ENCODE measurements at regions not wholly inside any gene's neighbourhood (a gene's known extent, or its start where the extent isn't known, plus 50 kb on each side); places are given as distances from the start of the nearest gene placed in this dataset.

- no peaks in the 10 kb centered on the region for H4K20me1 ChIP-seq (ENCODE audit: insufficient read depth, low read length, poor library complexity, severe bottlenecking)
- no peaks in the 10 kb centered on the region for H3K79me2 ChIP-seq (ENCODE audit: insufficient read depth, low read length)
- H3K9me3 ChIP-seq (ENCODE audit: insufficient read depth, low read depth, low read length) = peaks cover 15% of the 10 kb centered on the region; the same call in 1 of the 2 replicates
- no peaks in the 10 kb centered on the region for H3K4me1 ChIP-seq (ENCODE audit: insufficient read depth, low read length, poor library complexity, severe bottlenecking)
- no peak overlapping the region for H2AFZ ChIP-seq (ENCODE audit: low read length)
- no peaks in the 10 kb centered on the region for H3F3A ChIP-seq (ENCODE audit: low read depth)
- TF ChIP-seq EZH2phosphoT487 (IDR thresholded peaks at IDR 0.05; ENCODE audit: borderline replicate concordance) (no peak), CTCF (conservative IDR thresholded peaks at IDR 0.05; ENCODE audit: low read length) (no peak)
- H3K27me3 ChIP-seq (ENCODE audit: insufficient read depth, low read length, poor library complexity, severe bottlenecking) = no peaks in the 10 kb centered on the region
- H3K9me2 ChIP-seq (replicated peaks; ENCODE audit: low read depth, low read length) = no peaks in the 10 kb centered on the region
- H3K36me3 ChIP-seq (ENCODE audit: insufficient read depth, low read length) = no peaks in the 10 kb centered on the region
- no peak overlapping the region for H3K4me3 ChIP-seq (ENCODE audit: low read length, poor library complexity, severe bottlenecking)
- no peak overlapping the region for H3K4me2 ChIP-seq (ENCODE audit: low read depth, low read length, poor library complexity, severe bottlenecking)
- no peak overlapping the region for H3K9ac ChIP-seq (ENCODE audit: low read depth, low read length, poor library complexity, severe bottlenecking)
These were observed 241.7 kb upstream of the KLF4 start for GRCh38 chr9:107731115-107731762.

GRCh38 chr9:107730666-107731065 is 241.1 kb upstream of the KLF4 start:
- H3K4me2 ChIP-seq (ENCODE audit: low read depth, low read length, poor library complexity, severe bottlenecking) = no peak overlapping the region

GRCh38 chr9:107727086-107727780 is 237.7 kb upstream of the KLF4 start:
- no peak overlapping the region for H3K9ac ChIP-seq (ENCODE audit: low read depth, low read length, poor library complexity, severe bottlenecking)
- no peaks in the 10 kb centered on the region for H3K27me3 ChIP-seq (ENCODE audit: insufficient read depth, low read length, poor library complexity, severe bottlenecking)
- no peaks in the 10 kb centered on the region for H3K4me1 ChIP-seq (ENCODE audit: insufficient read depth, low read length, poor library complexity, severe bottlenecking)
- no peaks in the 10 kb centered on the region for H4K20me1 ChIP-seq (ENCODE audit: insufficient read depth, low read length, poor library complexity, severe bottlenecking)
- TF ChIP-seq EZH2phosphoT487 (IDR thresholded peaks at IDR 0.05; ENCODE audit: borderline replicate concordance) = no peak
- TF ChIP-seq CTCF (conservative IDR thresholded peaks at IDR 0.05; ENCODE audit: low read length) = no peak
- H3F3A ChIP-seq (ENCODE audit: low read depth) = no peaks in the 10 kb centered on the region
- H3K36me3 ChIP-seq (ENCODE audit: insufficient read depth, low read length) = no peaks in the 10 kb centered on the region
- H3K79me2 ChIP-seq (ENCODE audit: insufficient read depth, low read length) = no peaks in the 10 kb centered on the region
- no peaks in the 10 kb centered on the region for H3K9me2 ChIP-seq (replicated peaks; ENCODE audit: low read depth, low read length)
- H3K9me3 ChIP-seq (ENCODE audit: insufficient read depth, low read depth, low read length) = peaks cover 15% of the 10 kb centered on the region; the same call in 1 of the 2 replicates
- H2AFZ ChIP-seq (ENCODE audit: low read length) = no peak overlapping the region
- no peak overlapping the region for H3K4me3 ChIP-seq (ENCODE audit: low read length, poor library complexity, severe bottlenecking)
- H3K4me2 ChIP-seq (ENCODE audit: low read depth, low read length, poor library complexity, severe bottlenecking) = no peak overlapping the region

More at GRCh38 chr9:107730666-107731065, 241.1 kb upstream of the KLF4 start:
- Histone ChIP-seq H3K4me3 (ENCODE audit: low read length, poor library complexity, severe bottlenecking) (no peak overlapping the region), H3K79me2 (ENCODE audit: insufficient read depth, low read length) (no peaks in the 10 kb centered on the region), H3K9me3 (ENCODE audit: insufficient read depth, low read depth, low read length) (peaks cover 15% of the 10 kb centered on the region; the same call in 1 of the 2 replicates), H3K9ac (ENCODE audit: low read depth, low read length, poor library complexity, severe bottlenecking) (no peak overlapping the region), H4K20me1 (ENCODE audit: insufficient read depth, low read length, poor library complexity, severe bottlenecking) (no peaks in the 10 kb centered on the region), H3K27me3 (ENCODE audit: insufficient read depth, low read length, poor library complexity, severe bottlenecking) (no peaks in the 10 kb centered on the region), H3K9me2 (replicated peaks; ENCODE audit: low read depth, low read length) (no peaks in the 10 kb centered on the region), H3F3A (ENCODE audit: low read depth) (no peaks in the 10 kb centered on the region), H2AFZ (ENCODE audit: low read length) (no peak overlapping the region), H3K4me1 (ENCODE audit: insufficient read depth, low read length, poor library complexity, severe bottlenecking) (no peaks in the 10 kb centered on the region), H3K36me3 (ENCODE audit: insufficient read depth, low read length) (no peaks in the 10 kb centered on the region)
- TF ChIP-seq EZH2phosphoT487 (IDR thresholded peaks at IDR 0.05; ENCODE audit: borderline replicate concordance) (no peak), CTCF (conservative IDR thresholded peaks at IDR 0.05; ENCODE audit: low read length) (no peak)

All from Loucy (cell line).